ENCODE measurements at regions not wholly inside any gene's neighbourhood (a gene's known extent, or its start where the extent isn't known, plus 50 kb on each side); places are given as distances from the start of the nearest gene placed in this dataset.

DNA sequence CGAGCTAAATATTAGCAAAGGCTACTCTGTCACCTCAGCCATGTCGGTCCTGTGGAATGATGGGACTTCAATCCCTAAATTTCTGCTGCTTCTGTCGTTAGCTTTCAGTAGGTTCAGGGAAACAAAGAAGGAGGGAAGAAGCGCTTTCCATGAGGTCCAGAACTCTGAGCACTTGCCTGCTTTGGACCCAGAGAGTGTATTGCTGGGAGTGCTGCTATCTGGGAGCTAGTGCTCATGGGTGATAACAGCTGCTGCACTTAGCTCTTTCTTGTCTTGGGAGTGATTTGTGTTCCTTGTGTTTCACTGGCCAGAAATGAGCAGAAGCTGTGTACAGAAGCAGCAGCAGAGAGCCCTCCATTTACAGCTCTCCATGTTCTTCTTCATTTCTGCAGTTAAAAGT lies 369.8 kb downstream of the DIPK2A start:
- Histone ChIP-seq H3K9me3 (no peaks in the 10 kb centered on the region), H3K36me3 (no peaks in the 10 kb centered on the region), H3K27ac (no peak overlapping the region), H3K4me3 (no peak overlapping the region), H3K27me3 (no peaks in the 10 kb centered on the region), H3K4me1 (no peaks in the 10 kb centered on the region)
- TF ChIP-seq, protein P1, sequence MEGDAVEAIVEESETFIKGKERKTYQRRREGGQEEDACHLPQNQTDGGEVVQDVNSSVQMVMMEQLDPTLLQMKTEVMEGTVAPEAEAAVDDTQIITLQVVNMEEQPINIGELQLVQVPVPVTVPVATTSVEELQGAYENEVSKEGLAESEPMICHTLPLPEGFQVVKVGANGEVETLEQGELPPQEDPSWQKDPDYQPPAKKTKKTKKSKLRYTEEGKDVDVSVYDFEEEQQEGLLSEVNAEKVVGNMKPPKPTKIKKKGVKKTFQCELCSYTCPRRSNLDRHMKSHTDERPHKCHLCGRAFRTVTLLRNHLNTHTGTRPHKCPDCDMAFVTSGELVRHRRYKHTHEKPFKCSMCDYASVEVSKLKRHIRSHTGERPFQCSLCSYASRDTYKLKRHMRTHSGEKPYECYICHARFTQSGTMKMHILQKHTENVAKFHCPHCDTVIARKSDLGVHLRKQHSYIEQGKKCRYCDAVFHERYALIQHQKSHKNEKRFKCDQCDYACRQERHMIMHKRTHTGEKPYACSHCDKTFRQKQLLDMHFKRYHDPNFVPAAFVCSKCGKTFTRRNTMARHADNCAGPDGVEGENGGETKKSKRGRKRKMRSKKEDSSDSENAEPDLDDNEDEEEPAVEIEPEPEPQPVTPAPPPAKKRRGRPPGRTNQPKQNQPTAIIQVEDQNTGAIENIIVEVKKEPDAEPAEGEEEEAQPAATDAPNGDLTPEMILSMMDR (IDR thresholded peaks at IDR 0.05) = no peak
- DNase-seq (ENCODE audit: low spot score in 2 of 2) = no peak
- intact Hi-C loops (cut with DNase I) = no loop called here

DNA sequence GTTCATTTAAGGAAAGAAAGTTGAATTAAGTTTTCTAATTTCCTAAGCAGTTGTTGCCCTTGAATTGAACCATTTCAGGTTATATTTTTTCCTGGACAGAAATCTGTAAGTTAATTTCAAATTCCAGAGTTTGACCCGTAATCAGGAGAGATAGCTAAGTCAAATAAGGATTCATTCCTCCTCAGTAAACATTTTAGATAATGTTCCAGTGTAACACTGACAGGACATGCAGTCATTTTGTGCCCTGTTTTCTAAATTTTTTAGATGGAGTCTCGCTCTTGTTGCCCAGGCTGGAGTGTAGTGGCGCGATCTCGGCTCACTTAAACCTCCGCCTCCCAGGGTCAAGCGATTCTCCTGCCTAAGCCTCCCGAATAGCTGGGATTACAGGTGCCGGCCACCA lies 371.7 kb downstream of the DIPK2A start:
- no peak for DNase-seq (ENCODE audit: low spot score in 2 of 2)
- no peaks in the 10 kb centered on the region for H3K27me3 ChIP-seq
- H3K27ac ChIP-seq = no peak overlapping the region
- no peaks in the 10 kb centered on the region for H3K9me3 ChIP-seq
- intact Hi-C loops (cut with DNase I) = no loop called here
- no peak overlapping the region for H3K4me3 ChIP-seq
- TF ChIP-seq, protein P1 (IDR thresholded peaks at IDR 0.05) = no peak
- no peaks in the 10 kb centered on the region for H3K4me1 ChIP-seq
- H3K36me3 ChIP-seq = no peaks in the 10 kb centered on the region

DNA sequence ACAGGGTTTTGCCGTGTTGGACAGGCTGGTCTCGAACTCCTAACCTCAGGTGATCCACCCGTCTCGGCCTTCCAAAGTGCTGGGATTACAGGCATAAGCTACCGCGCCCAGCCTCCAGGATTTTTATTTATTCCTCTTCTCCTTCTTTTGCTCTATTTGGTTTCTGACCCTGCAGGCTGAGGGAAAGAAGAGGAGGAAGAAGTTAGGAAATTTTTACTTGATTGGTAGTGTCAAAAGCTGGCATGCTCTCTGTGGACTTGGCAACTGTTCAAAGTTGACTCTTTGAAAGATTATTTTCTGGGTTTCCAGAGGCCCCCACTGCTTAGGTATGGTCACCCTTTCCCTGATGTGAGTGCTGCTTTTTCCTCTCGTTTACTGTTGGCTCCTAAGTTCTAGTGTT lies 372.2 kb downstream of the DIPK2A start:
- H3K27me3 ChIP-seq = no peaks in the 10 kb centered on the region
- H3K36me3 ChIP-seq = no peaks in the 10 kb centered on the region
- intact Hi-C loops (cut with DNase I) = no loop called here
- H3K27ac ChIP-seq = no peak overlapping the region
- TF ChIP-seq, protein P1 (IDR thresholded peaks at IDR 0.05) = no peak
- no peaks in the 10 kb centered on the region for H3K4me1 ChIP-seq
- no peak overlapping the region for H3K4me3 ChIP-seq
- no peaks in the 10 kb centered on the region for H3K9me3 ChIP-seq
- no peak for DNase-seq (ENCODE audit: low spot score in 2 of 2)

DNA sequence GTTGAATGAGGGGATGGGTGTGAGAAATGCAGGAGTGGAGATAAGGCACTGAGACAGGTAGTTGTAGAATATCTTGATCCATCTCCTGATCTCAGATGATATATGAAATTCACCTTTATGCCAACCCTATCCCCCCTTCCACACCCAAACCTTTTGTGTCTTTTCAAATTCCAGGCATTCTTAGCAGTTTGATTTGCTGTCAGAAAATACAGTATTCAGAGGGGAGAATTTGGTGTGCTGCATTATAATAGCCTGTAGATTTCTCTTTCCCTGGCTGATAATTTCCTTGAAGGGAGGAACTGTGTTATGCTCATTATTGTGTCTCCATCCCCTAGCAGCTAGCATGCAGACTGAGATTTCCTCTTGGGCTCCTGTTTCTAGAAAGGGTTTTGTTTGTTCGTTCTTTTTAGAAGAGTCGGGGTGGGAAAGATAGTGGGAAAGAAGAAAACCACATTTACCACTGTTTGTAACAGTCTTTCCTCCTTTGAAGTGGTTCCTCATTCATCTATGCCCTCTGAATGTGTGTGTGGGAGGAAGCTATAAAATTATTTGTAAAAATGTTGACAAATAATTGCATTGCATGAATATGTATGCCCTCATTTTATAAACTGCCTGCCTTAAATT lies 373.4 kb downstream of the DIPK2A start:
- H3K4me1 ChIP-seq = no peaks in the 10 kb centered on the region
- TF ChIP-seq, protein P1 (IDR thresholded peaks at IDR 0.05) = no peak
- H3K27me3 ChIP-seq = no peaks in the 10 kb centered on the region
- no peak overlapping the region for H3K27ac ChIP-seq
- DNase-seq (ENCODE audit: low spot score in 2 of 2) = no peak
- intact Hi-C loops (cut with DNase I) = no loop called here
- no peaks in the 10 kb centered on the region for H3K9me3 ChIP-seq
- H3K36me3 ChIP-seq = no peaks in the 10 kb centered on the region
- H3K4me3 ChIP-seq = no peak overlapping the region

DNA sequence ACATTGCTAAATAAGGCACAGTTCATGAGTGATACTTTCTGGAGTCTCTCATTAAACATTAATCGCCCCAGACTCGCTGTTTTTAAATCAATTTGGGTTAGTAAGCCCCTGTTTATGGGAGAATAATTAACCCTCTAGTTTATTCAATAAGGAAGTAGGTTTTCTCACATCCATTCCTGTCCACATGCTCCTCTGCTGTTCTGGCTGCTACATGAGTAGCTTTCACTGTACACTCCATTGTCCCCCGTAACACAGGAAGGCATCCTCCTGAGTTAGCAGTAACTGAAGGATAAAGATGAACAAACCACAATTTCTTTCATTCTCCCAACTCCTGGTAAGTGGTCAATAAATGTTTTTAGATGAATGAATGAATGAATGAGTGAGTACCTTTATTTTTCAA lies 378.5 kb downstream of the DIPK2A start:
- Histone ChIP-seq H3K36me3 (no peaks in the 10 kb centered on the region), H3K9me3 (no peaks in the 10 kb centered on the region), H3K4me1 (no peaks in the 10 kb centered on the region), H3K27me3 (no peaks in the 10 kb centered on the region), H3K4me3 (no peak overlapping the region), H3K27ac (no peak overlapping the region)
- TF ChIP-seq, protein P1 (IDR thresholded peaks at IDR 0.05) = no peak
- intact Hi-C loops (cut with DNase I) = no loop called here
- DNase-seq (ENCODE audit: low spot score in 2 of 2) = no peak

DNA sequence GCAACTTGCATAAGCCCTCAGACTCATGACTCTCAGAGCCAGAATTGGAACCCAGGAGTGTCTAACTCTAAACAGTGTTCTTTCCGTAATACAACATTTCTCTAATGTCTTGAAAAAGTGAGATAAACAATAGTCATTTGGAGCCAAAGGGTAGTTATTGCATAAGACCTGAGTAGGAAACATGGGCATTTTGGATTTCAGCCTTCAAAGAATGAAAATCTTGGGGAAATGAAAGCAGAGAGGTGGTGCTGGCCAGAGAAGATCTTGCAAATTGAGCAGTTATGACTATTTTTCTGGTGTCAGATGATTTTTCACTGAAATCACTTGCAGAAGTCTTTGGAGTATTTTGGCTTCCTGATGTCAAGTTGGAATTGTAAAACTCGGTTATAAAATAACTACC lies 379.4 kb downstream of the DIPK2A start:
- TF ChIP-seq, protein P1 (IDR thresholded peaks at IDR 0.05) = no peak
- Histone ChIP-seq H3K4me3 (no peak overlapping the region), H3K9me3 (no peaks in the 10 kb centered on the region), H3K4me1 (no peaks in the 10 kb centered on the region), H3K27ac (no peak overlapping the region), H3K36me3 (no peaks in the 10 kb centered on the region), H3K27me3 (no peaks in the 10 kb centered on the region)
- intact Hi-C loops (cut with DNase I) = no loop called here
- no peak for DNase-seq (ENCODE audit: low spot score in 2 of 2)
